ENCODE measurements at regions not wholly inside any gene's neighbourhood (a gene's known extent, or its start where the extent isn't known, plus 50 kb on each side); places are given as distances from the start of the nearest gene placed in this dataset.

DNA sequence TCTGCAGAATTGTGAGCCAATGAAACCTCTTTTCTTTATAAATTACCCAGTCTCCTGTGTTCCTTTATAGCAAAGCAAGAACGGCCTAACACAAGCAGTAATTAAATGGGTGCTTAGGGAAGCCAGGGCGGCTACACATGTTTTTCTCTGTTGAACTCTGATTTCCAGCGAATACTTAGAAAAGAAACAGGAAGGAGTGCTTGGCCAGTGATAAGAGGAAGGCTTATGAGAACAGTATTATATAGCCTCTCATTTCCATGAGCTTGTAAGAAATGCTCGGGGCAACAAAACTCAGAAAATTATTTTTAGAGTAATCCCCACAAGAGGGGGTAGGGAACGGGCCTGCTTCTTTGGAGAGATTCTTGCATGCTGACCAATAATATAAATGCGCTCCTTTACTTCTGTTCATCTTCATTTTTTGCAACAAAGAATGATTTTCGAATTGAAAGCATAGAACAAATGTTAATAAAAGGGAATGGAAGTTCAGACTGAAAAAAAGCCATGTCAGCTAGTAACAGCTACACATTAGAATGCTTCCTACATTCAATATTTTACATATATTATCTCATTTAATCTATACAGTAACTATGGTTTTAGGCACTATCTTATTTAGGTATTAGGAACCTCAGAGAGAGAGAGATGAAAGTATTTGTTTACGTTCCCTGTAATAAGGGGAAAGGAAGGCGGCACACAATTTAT, 49.7 kb upstream of the CCDC85A start:
- no peak for TF ChIP-seq POLR2AphosphoS5 (IDR thresholded peaks at IDR 0.05)
- TF ChIP-seq, protein P1, sequence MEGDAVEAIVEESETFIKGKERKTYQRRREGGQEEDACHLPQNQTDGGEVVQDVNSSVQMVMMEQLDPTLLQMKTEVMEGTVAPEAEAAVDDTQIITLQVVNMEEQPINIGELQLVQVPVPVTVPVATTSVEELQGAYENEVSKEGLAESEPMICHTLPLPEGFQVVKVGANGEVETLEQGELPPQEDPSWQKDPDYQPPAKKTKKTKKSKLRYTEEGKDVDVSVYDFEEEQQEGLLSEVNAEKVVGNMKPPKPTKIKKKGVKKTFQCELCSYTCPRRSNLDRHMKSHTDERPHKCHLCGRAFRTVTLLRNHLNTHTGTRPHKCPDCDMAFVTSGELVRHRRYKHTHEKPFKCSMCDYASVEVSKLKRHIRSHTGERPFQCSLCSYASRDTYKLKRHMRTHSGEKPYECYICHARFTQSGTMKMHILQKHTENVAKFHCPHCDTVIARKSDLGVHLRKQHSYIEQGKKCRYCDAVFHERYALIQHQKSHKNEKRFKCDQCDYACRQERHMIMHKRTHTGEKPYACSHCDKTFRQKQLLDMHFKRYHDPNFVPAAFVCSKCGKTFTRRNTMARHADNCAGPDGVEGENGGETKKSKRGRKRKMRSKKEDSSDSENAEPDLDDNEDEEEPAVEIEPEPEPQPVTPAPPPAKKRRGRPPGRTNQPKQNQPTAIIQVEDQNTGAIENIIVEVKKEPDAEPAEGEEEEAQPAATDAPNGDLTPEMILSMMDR (IDR thresholded peaks at IDR 0.05), result no peak

All from upper lobe of left lung (tissue), 4 donors.